ENCODE measurements at regions not wholly inside any gene's neighbourhood (a gene's known extent, or its start where the extent isn't known, plus 50 kb on each side); places are given as distances from the start of the nearest gene placed in this dataset.

GRCh38 chr2:51760441-51760840, 728.5 kb upstream of the NRXN1 start:
- Histone ChIP-seq H3K36me3 (no peaks in the 10 kb centered on the region), H4K20me1 (no peaks in the 10 kb centered on the region), H3K27me3 (no peaks in the 10 kb centered on the region), H3K4me2 (no peak overlapping the region), H3K4me1 (peaks cover 0 to 1% (median 0%) of the 10 kb centered on the region in 10 experiments; a peak in 4 of 20 replicates), H3K9me3 (replicated peaks in 1 of 11) (no peaks in the 10 kb centered on the region), H3K27ac (no peak overlapping the region), H3K4me3 (no peak overlapping the region), H3K9ac (no peak overlapping the region)
- TF ChIP-seq Cebpa-rat (IDR thresholded peaks at IDR 0.05) = no peak

GRCh38 chr2:51758081-51758480, 726.1 kb upstream of the NRXN1 start:
- Histone ChIP-seq H3K9ac (no peak overlapping the region), H4K20me1 (no peaks in the 10 kb centered on the region), H3K9me3 (replicated peaks in 1 of 11) (no peaks in the 10 kb centered on the region), H3K27ac (no peak overlapping the region), H3K4me2 (no peak overlapping the region), H3K27me3 (no peaks in the 10 kb centered on the region), H3K4me3 (no peak overlapping the region), H3K36me3 (no peaks in the 10 kb centered on the region), H3K4me1 (peaks cover 0 to 11% (median 8%) of the 10 kb centered on the region in 10 experiments; a peak in 11 of 20 replicates)
- no peak for TF ChIP-seq Cebpa-rat (IDR thresholded peaks at IDR 0.05)

GRCh38 chr2:51734115-51734514, 702.2 kb upstream of the NRXN1 start:
- H3K27me3 ChIP-seq = no peaks in the 10 kb centered on the region
- no peak overlapping the region for H3K27ac ChIP-seq
- H3K4me3 ChIP-seq = no peak overlapping the region
- TF ChIP-seq Cebpa-rat (IDR thresholded peaks at IDR 0.05) = peak in 2 of 11 experiments; percentile 53 to 54; a peak in 1 of 22 replicates
- H3K4me1 ChIP-seq = no peaks in the 10 kb centered on the region
- no peaks in the 10 kb centered on the region for H3K9me3 ChIP-seq (replicated peaks in 1 of 11)
- no peaks in the 10 kb centered on the region for H4K20me1 ChIP-seq
- no peaks in the 10 kb centered on the region for H3K36me3 ChIP-seq
- H3K9ac ChIP-seq = no peak overlapping the region
- no peak overlapping the region for H3K4me2 ChIP-seq

- H4K20me1 ChIP-seq = no peaks in the 10 kb centered on the region
- no peak overlapping the region for H3K4me2 ChIP-seq
- H3K4me3 ChIP-seq = no peak overlapping the region
- no peak for TF ChIP-seq Cebpa-rat (IDR thresholded peaks at IDR 0.05)
- H3K9me3 ChIP-seq (replicated peaks in 1 of 11) = no peaks in the 10 kb centered on the region
- H3K36me3 ChIP-seq = no peaks in the 10 kb centered on the region
- H3K4me1 ChIP-seq = no peaks in the 10 kb centered on the region
- no peak overlapping the region for H3K9ac ChIP-seq
- H3K27me3 ChIP-seq = no peaks in the 10 kb centered on the region
- H3K27ac ChIP-seq = no peak overlapping the region
These were observed 691.8 kb upstream of the NRXN1 start for GRCh38 chr2:51723691-51724090.

- Histone ChIP-seq H3K27ac (no peak overlapping the region), H3K9me3 (replicated peaks in 1 of 11) (no peaks in the 10 kb centered on the region), H4K20me1 (no peaks in the 10 kb centered on the region), H3K9ac (no peak overlapping the region), H3K27me3 (no peaks in the 10 kb centered on the region), H3K4me1 (no peaks in the 10 kb centered on the region), H3K36me3 (no peaks in the 10 kb centered on the region), H3K4me3 (no peak overlapping the region), H3K4me2 (no peak overlapping the region)
- TF ChIP-seq Cebpa-rat (IDR thresholded peaks at IDR 0.05) = no peak
These were observed 690.4 kb upstream of the NRXN1 start for GRCh38 chr2:51722311-51722710.

- Histone ChIP-seq H3K9ac (no peak overlapping the region), H3K36me3 (no peaks in the 10 kb centered on the region), H3K4me1 (no peaks in the 10 kb centered on the region), H3K27me3 (no peaks in the 10 kb centered on the region), H3K9me3 (replicated peaks in 1 of 11) (no peaks in the 10 kb centered on the region), H3K4me3 (no peak overlapping the region), H3K4me2 (no peak overlapping the region), H4K20me1 (no peaks in the 10 kb centered on the region), H3K27ac (no peak overlapping the region)
- no peak for TF ChIP-seq Cebpa-rat (IDR thresholded peaks at IDR 0.05)
These were observed 688.9 kb upstream of the NRXN1 start for GRCh38 chr2:51720826-51721225.

GRCh38 chr2:51718881-51719280, 686.9 kb upstream of the NRXN1 start:
- Histone ChIP-seq H3K9me3 (replicated peaks in 1 of 11) (peaks cover 0 to 5% (median 0%) of the 10 kb centered on the region in 11 experiments; a peak in 2 of 22 replicates), H3K27me3 (no peaks in the 10 kb centered on the region), H3K36me3 (no peaks in the 10 kb centered on the region), H3K9ac (no peak overlapping the region), H3K4me2 (no peak overlapping the region), H3K27ac (no peak overlapping the region), H4K20me1 (no peaks in the 10 kb centered on the region), H3K4me3 (no peak overlapping the region), H3K4me1 (no peaks in the 10 kb centered on the region)
- TF ChIP-seq Cebpa-rat (IDR thresholded peaks at IDR 0.05) = no peak

GRCh38 chr2:51717312-51717711, 685.4 kb upstream of the NRXN1 start:
- no peak for TF ChIP-seq Cebpa-rat (IDR thresholded peaks at IDR 0.05)
- H3K9ac ChIP-seq = no peak overlapping the region
- no peak overlapping the region for H3K27ac ChIP-seq
- H3K36me3 ChIP-seq = no peaks in the 10 kb centered on the region
- H3K9me3 ChIP-seq (replicated peaks in 1 of 11) = peaks cover 6 to 14% (median 8%) of the 10 kb centered on the region in 11 experiments; a peak in 11 of 22 replicates
- no peaks in the 10 kb centered on the region for H3K4me1 ChIP-seq
- no peaks in the 10 kb centered on the region for H3K27me3 ChIP-seq
- no peaks in the 10 kb centered on the region for H4K20me1 ChIP-seq
- H3K4me2 ChIP-seq = no peak overlapping the region
- no peak overlapping the region for H3K4me3 ChIP-seq

- Histone ChIP-seq H3K4me3 (no peak overlapping the region), H3K4me2 (no peak overlapping the region), H3K9ac (no peak overlapping the region), H3K36me3 (no peaks in the 10 kb centered on the region), H3K27me3 (no peaks in the 10 kb centered on the region), H4K20me1 (no peaks in the 10 kb centered on the region), H3K27ac (no peak overlapping the region), H3K9me3 (replicated peaks in 1 of 11) (peaks cover 6 to 14% (median 8%) of the 10 kb centered on the region in 11 experiments; a peak in 11 of 22 replicates), H3K4me1 (no peaks in the 10 kb centered on the region)
- TF ChIP-seq Cebpa-rat (IDR thresholded peaks at IDR 0.05) = no peak
These were observed 679.8 kb upstream of the NRXN1 start for GRCh38 chr2:51711766-51712165.

- H3K9ac ChIP-seq = no peak overlapping the region
- H3K4me1 ChIP-seq = no peaks in the 10 kb centered on the region
- H3K4me3 ChIP-seq = no peak overlapping the region
- no peaks in the 10 kb centered on the region for H4K20me1 ChIP-seq
- no peaks in the 10 kb centered on the region for H3K27me3 ChIP-seq
- no peak overlapping the region for H3K4me2 ChIP-seq
- H3K9me3 ChIP-seq (replicated peaks in 1 of 11) = peaks cover 6 to 14% (median 8%) of the 10 kb centered on the region in 11 experiments; a peak in 11 of 22 replicates
- H3K36me3 ChIP-seq = no peaks in the 10 kb centered on the region
- no peak for TF ChIP-seq Cebpa-rat (IDR thresholded peaks at IDR 0.05)
- H3K27ac ChIP-seq = no peak overlapping the region
These were observed 678.3 kb upstream of the NRXN1 start for GRCh38 chr2:51710222-51710621.
